ENCODE measurements at regions not wholly inside any gene's neighbourhood (a gene's known extent, or its start where the extent isn't known, plus 50 kb on each side); places are given as distances from the start of the nearest gene placed in this dataset.

- no peaks in the 10 kb centered on the region for H3K4me1 ChIP-seq
- TF ChIP-seq CTCF (IDR thresholded peaks at IDR 0.05), result no peak
- no peaks in the 10 kb centered on the region for H3K9me3 ChIP-seq
- no peak for DNase-seq (ENCODE audit: low spot score in 2 of 2)
- no peaks in the 10 kb centered on the region for H3K36me3 ChIP-seq
- no peak overlapping the region for H3K4me3 ChIP-seq
- intact Hi-C loops (cut with DNase I), result no loop called here
- H3K27me3 ChIP-seq, result no peaks in the 10 kb centered on the region
- H3K27ac ChIP-seq, result no peak overlapping the region
Observed at GRCh38 chr13:37375071-37375470, 223.5 kb downstream of the POSTN start.

GRCh38 chr13:37369616-37370015 lies 229.0 kb downstream of the POSTN start:
- no peak for DNase-seq (ENCODE audit: low spot score in 2 of 2)
- no peak for TF ChIP-seq CTCF (IDR thresholded peaks at IDR 0.05)

GRCh38 chr13:37368501-37368900 lies 230.1 kb downstream of the POSTN start:
- H3K27me3 ChIP-seq, result no peaks in the 10 kb centered on the region
- H3K9me3 ChIP-seq, result no peaks in the 10 kb centered on the region
- H3K36me3 ChIP-seq, result no peaks in the 10 kb centered on the region
- no peak overlapping the region for H3K27ac ChIP-seq
- no peak overlapping the region for H3K4me3 ChIP-seq
- no peaks in the 10 kb centered on the region for H3K4me1 ChIP-seq
- no peak for TF ChIP-seq CTCF (IDR thresholded peaks at IDR 0.05)
- intact Hi-C loops (cut with DNase I), result loop anchor here (1.0 kb wide), 1 partner anchor 10 kb away; no protein-coding TSS in a partner anchor
- no peak for DNase-seq (ENCODE audit: low spot score in 2 of 2)

More at GRCh38 chr13:37369616-37370015, 229.0 kb downstream of the POSTN start:
- Histone ChIP-seq H3K4me3 (no peak overlapping the region), H3K27me3 (no peaks in the 10 kb centered on the region), H3K9me3 (no peaks in the 10 kb centered on the region), H3K4me1 (no peaks in the 10 kb centered on the region), H3K27ac (no peak overlapping the region), H3K36me3 (no peaks in the 10 kb centered on the region)
- intact Hi-C loops (cut with DNase I), result no loop called here

GRCh38 chr13:37366044-37366770 lies 232.4 kb downstream of the POSTN start:
- no peaks in the 10 kb centered on the region for H3K36me3 ChIP-seq
- no peak for TF ChIP-seq CTCF (IDR thresholded peaks at IDR 0.05)
- intact Hi-C loops (cut with DNase I), result no loop called here
- no peak for DNase-seq (ENCODE audit: low spot score in 2 of 2)
- no peaks in the 10 kb centered on the region for H3K9me3 ChIP-seq
- H3K27me3 ChIP-seq, result no peaks in the 10 kb centered on the region
- H3K4me3 ChIP-seq, result no peak overlapping the region
- H3K27ac ChIP-seq, result no peak overlapping the region
- no peaks in the 10 kb centered on the region for H3K4me1 ChIP-seq

GRCh38 chr13:37365496-37365895 lies 233.1 kb downstream of the POSTN start:
- Histone ChIP-seq H3K4me3 (no peak overlapping the region), H3K36me3 (no peaks in the 10 kb centered on the region), H3K27me3 (no peaks in the 10 kb centered on the region), H3K9me3 (no peaks in the 10 kb centered on the region), H3K4me1 (no peaks in the 10 kb centered on the region), H3K27ac (no peak overlapping the region)
- DNase-seq (ENCODE audit: low spot score in 2 of 2), result no peak
- intact Hi-C loops (cut with DNase I), result no loop called here
- no peak for TF ChIP-seq CTCF (IDR thresholded peaks at IDR 0.05)

Measured in ascending aorta (tissue), 2 donors.